ENCODE measurements at regions not wholly inside any gene's neighbourhood (a gene's known extent, or its start where the extent isn't known, plus 50 kb on each side); places are given as distances from the start of the nearest gene placed in this dataset.

- Histone ChIP-seq H3K4me1 (replicated peaks) (no peaks in the 10 kb centered on the region), H3K27ac (no peak overlapping the region), H3K4me3 (no peak overlapping the region), H3K9me3 (no peaks in the 10 kb centered on the region), H3K36me3 (no peaks in the 10 kb centered on the region), H3K27me3 (replicated peaks; ENCODE audit: insufficient read depth) (no peaks in the 10 kb centered on the region)
- WGBS = 95% methylated on average over 3 of the region's 3 CpGs
- no peak for DNase-seq (ENCODE audit: low spot score)
- intact Hi-C loops (cut with DNase I) = loop anchor here (10.0 kb wide), 1 partner anchor 831 kb away; no protein-coding TSS in a partner anchor
- TF ChIP-seq, protein P1, sequence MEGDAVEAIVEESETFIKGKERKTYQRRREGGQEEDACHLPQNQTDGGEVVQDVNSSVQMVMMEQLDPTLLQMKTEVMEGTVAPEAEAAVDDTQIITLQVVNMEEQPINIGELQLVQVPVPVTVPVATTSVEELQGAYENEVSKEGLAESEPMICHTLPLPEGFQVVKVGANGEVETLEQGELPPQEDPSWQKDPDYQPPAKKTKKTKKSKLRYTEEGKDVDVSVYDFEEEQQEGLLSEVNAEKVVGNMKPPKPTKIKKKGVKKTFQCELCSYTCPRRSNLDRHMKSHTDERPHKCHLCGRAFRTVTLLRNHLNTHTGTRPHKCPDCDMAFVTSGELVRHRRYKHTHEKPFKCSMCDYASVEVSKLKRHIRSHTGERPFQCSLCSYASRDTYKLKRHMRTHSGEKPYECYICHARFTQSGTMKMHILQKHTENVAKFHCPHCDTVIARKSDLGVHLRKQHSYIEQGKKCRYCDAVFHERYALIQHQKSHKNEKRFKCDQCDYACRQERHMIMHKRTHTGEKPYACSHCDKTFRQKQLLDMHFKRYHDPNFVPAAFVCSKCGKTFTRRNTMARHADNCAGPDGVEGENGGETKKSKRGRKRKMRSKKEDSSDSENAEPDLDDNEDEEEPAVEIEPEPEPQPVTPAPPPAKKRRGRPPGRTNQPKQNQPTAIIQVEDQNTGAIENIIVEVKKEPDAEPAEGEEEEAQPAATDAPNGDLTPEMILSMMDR (IDR thresholded peaks at IDR 0.05) = no peak
- no peak for TF ChIP-seq POLR2AphosphoS5 (IDR thresholded peaks at IDR 0.05)
- no peak for TF ChIP-seq POLR2A (IDR thresholded peaks at IDR 0.05)
Measured at GRCh38 chr14:51786227-51786626, 74.2 kb upstream of the GNG2 start.

- intact Hi-C loops (cut with DNase I) = loop anchor here (10.0 kb wide), 1 partner anchor 833 kb away; no protein-coding TSS in a partner anchor
- no peak for DNase-seq (ENCODE audit: low spot score)
- H3K9me3 ChIP-seq = no peaks in the 10 kb centered on the region
- H3K4me1 ChIP-seq (replicated peaks) = no peaks in the 10 kb centered on the region
- 93% methylated on average over 4 of the region's 4 CpGs for WGBS
- no peaks in the 10 kb centered on the region for H3K27me3 ChIP-seq (replicated peaks; ENCODE audit: insufficient read depth)
- H3K36me3 ChIP-seq = no peaks in the 10 kb centered on the region
- H3K4me3 ChIP-seq = no peak overlapping the region
- no peak for TF ChIP-seq POLR2A (IDR thresholded peaks at IDR 0.05)
- TF ChIP-seq, protein P1 (IDR thresholded peaks at IDR 0.05) = no peak
- no peak for TF ChIP-seq POLR2AphosphoS5 (IDR thresholded peaks at IDR 0.05)
- no peak overlapping the region for H3K27ac ChIP-seq
Measured at GRCh38 chr14:51787352-51787751, 73.1 kb upstream of the GNG2 start.

GRCh38 chr14:51789114-51789513 is 71.3 kb upstream of the GNG2 start:
- H3K27me3 ChIP-seq (replicated peaks; ENCODE audit: insufficient read depth) = no peaks in the 10 kb centered on the region
- WGBS = 69% methylated on average over 3 of the region's 3 CpGs
- TF ChIP-seq POLR2AphosphoS5 (IDR thresholded peaks at IDR 0.05) (no peak), POLR2A (IDR thresholded peaks at IDR 0.05) (no peak)
- TF ChIP-seq, protein P1 (IDR thresholded peaks at IDR 0.05) = no peak
- no peak overlapping the region for H3K4me3 ChIP-seq
- no peak overlapping the region for H3K27ac ChIP-seq
- H3K9me3 ChIP-seq = no peaks in the 10 kb centered on the region
- intact Hi-C loops (cut with DNase I) = loop anchor here (10.0 kb wide), 1 partner anchor 834 kb away; no protein-coding TSS in a partner anchor
- H3K36me3 ChIP-seq = no peaks in the 10 kb centered on the region
- no peaks in the 10 kb centered on the region for H3K4me1 ChIP-seq (replicated peaks)
- no peak for DNase-seq (ENCODE audit: low spot score)

DNA sequence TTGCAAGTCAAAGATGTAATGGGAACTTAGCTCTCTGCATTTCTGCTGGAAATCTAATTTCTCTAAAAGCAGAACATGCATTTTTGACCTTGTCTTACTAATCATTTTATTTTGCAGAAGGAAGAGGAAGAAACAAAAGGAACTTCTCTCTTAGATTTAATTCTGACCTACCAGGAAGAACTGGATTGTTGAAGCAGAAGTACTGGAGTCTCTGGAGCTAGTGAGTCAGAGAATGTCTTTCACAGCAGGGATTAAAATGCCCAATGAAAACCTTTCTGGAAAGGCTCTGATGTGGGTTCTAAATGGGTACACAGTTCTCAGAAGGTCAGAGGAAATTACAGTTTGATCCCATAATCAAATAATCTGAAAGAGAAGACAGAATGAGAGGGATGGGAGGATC is 70.8 kb upstream of the GNG2 start:
- no peak for DNase-seq (ENCODE audit: low spot score)
- no peak overlapping the region for H3K4me3 ChIP-seq
- H3K27me3 ChIP-seq (replicated peaks; ENCODE audit: insufficient read depth) = no peaks in the 10 kb centered on the region
- no peaks in the 10 kb centered on the region for H3K9me3 ChIP-seq
- H3K27ac ChIP-seq = no peak overlapping the region
- H3K4me1 ChIP-seq (replicated peaks) = no peaks in the 10 kb centered on the region
- intact Hi-C loops (cut with DNase I) = loop anchor here (10.0 kb wide), 1 partner anchor 835 kb away; no protein-coding TSS in a partner anchor
- TF ChIP-seq POLR2A (IDR thresholded peaks at IDR 0.05) (no peak), POLR2AphosphoS5 (IDR thresholded peaks at IDR 0.05) (no peak)
- TF ChIP-seq, protein P1 (IDR thresholded peaks at IDR 0.05) = no peak
- H3K36me3 ChIP-seq = no peaks in the 10 kb centered on the region

- intact Hi-C loops (cut with DNase I) = no loop called here
- Histone ChIP-seq H3K27ac (no peak overlapping the region), H3K27me3 (replicated peaks; ENCODE audit: insufficient read depth) (no peaks in the 10 kb centered on the region), H3K9me3 (no peaks in the 10 kb centered on the region), H3K36me3 (no peaks in the 10 kb centered on the region), H3K4me1 (replicated peaks) (no peaks in the 10 kb centered on the region), H3K4me3 (no peak overlapping the region)
- WGBS = 71% methylated on average over 2 of the region's 2 CpGs
- DNase-seq (ENCODE audit: low spot score) = no peak
- TF ChIP-seq, protein P1 (IDR thresholded peaks at IDR 0.05) = no peak
Measured at GRCh38 chr14:51792809-51793208, 67.6 kb upstream of the GNG2 start.
